NCI-H1048 (cell line): ENCODE measurements at regions not wholly inside any gene's neighbourhood (a gene's known extent, or its start where the extent isn't known, plus 50 kb on each side); places are given as distances from the start of the nearest gene placed in this dataset.
"Not testable (repeated sequence)": the region's sequence is repeated elsewhere in the genome, so short reads cannot be mapped to it uniquely, and the experiment has no call there.

Source experiments
- DNase-seq: peaks from one replicate; lab custom pipeline; 2025; lab: John Stamatoyannopoulos, UW

GRCh38 chr6:112935402-112936078, 588.4 kb downstream of the RFPL4B start:
- no peak for DNase-seq

- DNase-seq = no peak
Measured at GRCh38 chr6:112936079-112936472, 588.9 kb downstream of the RFPL4B start.

GRCh38 chr6:112936504-112936903, 589.4 kb downstream of the RFPL4B start:
- DNase-seq = no peak

- not testable (repeated sequence) for DNase-seq
Measured at GRCh38 chr6:112937690-112938089, 590.6 kb downstream of the RFPL4B start.

- no peak for DNase-seq
Measured at GRCh38 chr6:112938650-112939049, 591.5 kb downstream of the RFPL4B start.

- no peak for DNase-seq
Measured at GRCh38 chr6:112939563-112939962, 592.4 kb downstream of the RFPL4B start.

GRCh38 chr6:112941613-112942012, 594.5 kb downstream of the RFPL4B start:
- no peak for DNase-seq

- no peak for DNase-seq
Measured at GRCh38 chr6:112946051-112946450, 598.9 kb downstream of the RFPL4B start.

GRCh38 chr6:112947507-112947906, 600.4 kb downstream of the RFPL4B start:
- no peak for DNase-seq

GRCh38 chr6:112951829-112952228, 604.7 kb downstream of the RFPL4B start:
- DNase-seq = no peak

- not testable (repeated sequence) for DNase-seq
Measured at GRCh38 chr6:112955743-112956142, 608.6 kb downstream of the RFPL4B start.

GRCh38 chr6:112956696-112957535, 609.8 kb downstream of the RFPL4B start:
- DNase-seq = no peak

- DNase-seq = no peak
Measured at GRCh38 chr6:112957536-112957916, 610.4 kb downstream of the RFPL4B start.

GRCh38 chr6:112960130-112960529, 613.0 kb downstream of the RFPL4B start:
- not testable (repeated sequence) for DNase-seq

GRCh38 chr6:112967974-112968373, 620.8 kb downstream of the RFPL4B start:
- no peak for DNase-seq

- no peak for DNase-seq
Measured at GRCh38 chr6:112971651-112972050, 624.5 kb downstream of the RFPL4B start.

GRCh38 chr6:112974931-112975330, 627.8 kb downstream of the RFPL4B start:
- DNase-seq = not testable (repeated sequence)

GRCh38 chr6:112976579-112976978, 629.4 kb downstream of the RFPL4B start:
- DNase-seq = not testable (repeated sequence)

- no peak for DNase-seq
Measured at GRCh38 chr6:112979830-112980229, 632.7 kb downstream of the RFPL4B start.

GRCh38 chr6:112980676-112981075, 633.5 kb downstream of the RFPL4B start:
- DNase-seq = no peak

- DNase-seq = no peak
Measured at GRCh38 chr6:112983713-112984261, 636.7 kb downstream of the RFPL4B start.

- DNase-seq = no peak
Measured at GRCh38 chr6:112984899-112985298, 637.8 kb downstream of the RFPL4B start.

- no peak for DNase-seq
Measured at GRCh38 chr6:112986321-112986720, 639.2 kb downstream of the RFPL4B start.
